ENCODE measurements at regions not wholly inside any gene's neighbourhood (a gene's known extent, or its start where the extent isn't known, plus 50 kb on each side); places are given as distances from the start of the nearest gene placed in this dataset.

- no peak overlapping the region for H3K4me3 ChIP-seq (ENCODE audit: low read depth, low read length)
- no peak for DNase-seq (ENCODE audit: low read depth)
- no peak for TF ChIP-seq CTCF (conservative IDR thresholded peaks at IDR 0.05; ENCODE audit: low read depth, low read length)
These were observed 348.4 kb upstream of the NPSR1 start for GRCh38 chr7:34309584-34309983.

GRCh38 chr7:34311591-34311990 lies 346.4 kb upstream of the NPSR1 start:
- DNase-seq (ENCODE audit: low read depth) = peak; percentile 30
- TF ChIP-seq CTCF (conservative IDR thresholded peaks at IDR 0.05; ENCODE audit: low read depth, low read length) = no peak

GRCh38 chr7:34312624-34313023 lies 345.4 kb upstream of the NPSR1 start:
- TF ChIP-seq CTCF (conservative IDR thresholded peaks at IDR 0.05; ENCODE audit: low read depth, low read length) = no peak
- DNase-seq (ENCODE audit: low read depth) = no peak

More at GRCh38 chr7:34311591-34311990, 346.4 kb upstream of the NPSR1 start:
- H3K4me3 ChIP-seq (ENCODE audit: low read depth, low read length) = no peak overlapping the region

GRCh38 chr7:34313289-34313688 lies 344.7 kb upstream of the NPSR1 start:
- TF ChIP-seq CTCF (conservative IDR thresholded peaks at IDR 0.05; ENCODE audit: low read depth, low read length) = no peak
- no peak overlapping the region for H3K4me3 ChIP-seq (ENCODE audit: low read depth, low read length)
- peak; percentile 48 for DNase-seq (ENCODE audit: low read depth)

More at GRCh38 chr7:34312624-34313023, 345.4 kb upstream of the NPSR1 start:
- H3K4me3 ChIP-seq (ENCODE audit: low read depth, low read length) = no peak overlapping the region

GRCh38 chr7:34315032-34315431 lies 343.0 kb upstream of the NPSR1 start:
- DNase-seq (ENCODE audit: low read depth) = peak; percentile 87
- no peak overlapping the region for H3K4me3 ChIP-seq (ENCODE audit: low read depth, low read length)
- no peak for TF ChIP-seq CTCF (conservative IDR thresholded peaks at IDR 0.05; ENCODE audit: low read depth, low read length)

- DNase-seq (ENCODE audit: low read depth) = no peak
- no peak for TF ChIP-seq CTCF (conservative IDR thresholded peaks at IDR 0.05; ENCODE audit: low read depth, low read length)
- H3K4me3 ChIP-seq (ENCODE audit: low read depth, low read length) = no peak overlapping the region
These were observed 341.0 kb upstream of the NPSR1 start for GRCh38 chr7:34317039-34317438.

GRCh38 chr7:34320412-34320811 lies 337.6 kb upstream of the NPSR1 start:
- H3K4me3 ChIP-seq (ENCODE audit: low read depth, low read length) = no peak overlapping the region
- no peak for DNase-seq (ENCODE audit: low read depth)
- no peak for TF ChIP-seq CTCF (conservative IDR thresholded peaks at IDR 0.05; ENCODE audit: low read depth, low read length)

Measured in choroid plexus epithelial cell (primary cell).